Stimulated activated CD8-positive, alpha-beta memory T cell treated with anti-CD3 and anti-CD28 coated beads, Interleukin-4, amount 100 ng/mL, for 48 hours (primary cell): ENCODE measurements at regions not wholly inside any gene's neighbourhood (a gene's known extent, or its start where the extent isn't known, plus 50 kb on each side); places are given as distances from the start of the nearest gene placed in this dataset.

ENCODE experiments used
- DNase-seq: peaks from one replicate; pipeline ENCODE4 v3.0.0-alpha.2; 2020

GRCh38 chr22:48882636-48883200, 945.0 kb downstream of the BRD1 start:
- DNase-seq, result no peak

GRCh38 chr22:48881326-48881980, 946.2 kb downstream of the BRD1 start:
- DNase-seq, result no peak

GRCh38 chr22:48880749-48881148, 946.9 kb downstream of the BRD1 start:
- no peak for DNase-seq

- no peak for DNase-seq
Observed at GRCh38 chr22:48876951-48877350, 950.7 kb downstream of the BRD1 start.

GRCh38 chr22:48874956-48875355, 952.7 kb downstream of the BRD1 start:
- no peak for DNase-seq

GRCh38 chr22:48873191-48873520, 954.5 kb downstream of the BRD1 start:
- no peak for DNase-seq

GRCh38 chr22:48872271-48873190, 955.1 kb downstream of the BRD1 start:
- DNase-seq, result no peak

- DNase-seq, result no peak
Observed at GRCh38 chr22:48871176-48871840, 956.4 kb downstream of the BRD1 start.

GRCh38 chr22:48870436-48870835, 957.2 kb downstream of the BRD1 start:
- no peak for DNase-seq

GRCh38 chr22:48869788-48870187, 957.9 kb downstream of the BRD1 start:
- no peak for DNase-seq

GRCh38 chr22:48869161-48869560, 958.5 kb downstream of the BRD1 start:
- no peak for DNase-seq

GRCh38 chr22:48868554-48868953, 959.1 kb downstream of the BRD1 start:
- DNase-seq, result no peak

- no peak for DNase-seq
Observed at GRCh38 chr22:48867891-48868290, 959.8 kb downstream of the BRD1 start.

GRCh38 chr22:48866906-48867681, 960.6 kb downstream of the BRD1 start:
- no peak for DNase-seq

- DNase-seq, result no peak
Observed at GRCh38 chr22:48864748-48865147, 962.9 kb downstream of the BRD1 start.

GRCh38 chr22:48863965-48864528, 963.6 kb downstream of the BRD1 start:
- no peak for DNase-seq

GRCh38 chr22:48860557-48860956, 967.1 kb downstream of the BRD1 start:
- DNase-seq, result no peak

GRCh38 chr22:48858856-48859255, 968.8 kb downstream of the BRD1 start:
- DNase-seq, result no peak

GRCh38 chr22:48858121-48858520, 969.6 kb downstream of the BRD1 start:
- DNase-seq, result no peak

GRCh38 chr22:48857202-48857805, 970.4 kb downstream of the BRD1 start:
- no peak for DNase-seq

- no peak for DNase-seq
Observed at GRCh38 chr22:48856308-48856615, 971.4 kb downstream of the BRD1 start.
